Suprapubic skin (tissue), 4 donors: ENCODE measurements at regions not wholly inside any gene's neighbourhood (a gene's known extent, or its start where the extent isn't known, plus 50 kb on each side); places are given as distances from the start of the nearest gene placed in this dataset.

ENCODE experiments used
- CTCF ChIP-seq, 2 donors: fragments of 200-600 bp in 1 of 2; fragments of 450-650 bp in 1 of 2; sonication (generic) in 1 of 2; IDR thresholded peaks; one replicate each; pipeline ENCODE4 v1.5.1; 2016 to 2019; ENCODE audit warnings: antibody characterized with exemption in 2 of 2, mild to moderate bottlenecking in 1 of 2, moderate library complexity in 1 of 2
- EP300 ChIP-seq: sonication (generic); formaldehyde crosslinking; IDR thresholded peaks from one replicate; pipeline ENCODE4 v1.6.1; 2017; ENCODE audit warnings: antibody characterized with exemption
- POLR2A ChIP-seq, 2 donors: fragments of 450-650 bp; IDR thresholded peaks; one replicate each; pipeline ENCODE4 v1.6.1; 2017; ENCODE audit warnings: antibody characterized with exemption in 2 of 2, mild to moderate bottlenecking in 2 of 2, moderate library complexity in 2 of 2
- POLR2AphosphoS5 ChIP-seq, 3 donors: sonication (generic); formaldehyde crosslinking; IDR thresholded peaks; one replicate each; pipeline ENCODE4 v1.6.1; 2017; ENCODE audit warnings: antibody characterized with exemption in 3 of 3

DNA sequence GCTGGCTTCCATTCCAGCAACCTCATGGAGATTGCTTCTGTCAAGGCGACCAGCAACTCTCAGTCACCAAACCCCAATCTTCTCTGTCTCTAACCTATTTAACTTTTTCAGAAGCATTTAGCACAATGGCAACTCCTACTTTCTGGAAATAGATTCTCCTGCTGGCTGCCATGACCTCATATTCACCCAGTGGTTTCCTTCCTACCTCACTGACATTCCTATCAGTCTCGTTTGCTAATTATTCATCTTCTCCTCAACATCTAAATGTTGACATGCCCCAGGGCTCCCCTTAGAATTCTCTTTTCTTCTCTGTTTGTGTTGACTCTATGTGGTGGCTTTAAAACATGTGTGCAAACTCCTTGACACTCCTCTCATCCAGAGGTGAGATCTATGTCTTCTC, 106.7 kb downstream of the OLFM4 start:
- TF ChIP-seq POLR2A (IDR thresholded peaks at IDR 0.05), result no peak
- TF ChIP-seq CTCF (IDR thresholded peaks at IDR 0.05), result no peak
- TF ChIP-seq EP300, result no peak
- no peak for TF ChIP-seq POLR2AphosphoS5 (IDR thresholded peaks at IDR 0.05)
